ENCODE measurements at regions not wholly inside any gene's neighbourhood (a gene's known extent, or its start where the extent isn't known, plus 50 kb on each side); places are given as distances from the start of the nearest gene placed in this dataset.

DNA sequence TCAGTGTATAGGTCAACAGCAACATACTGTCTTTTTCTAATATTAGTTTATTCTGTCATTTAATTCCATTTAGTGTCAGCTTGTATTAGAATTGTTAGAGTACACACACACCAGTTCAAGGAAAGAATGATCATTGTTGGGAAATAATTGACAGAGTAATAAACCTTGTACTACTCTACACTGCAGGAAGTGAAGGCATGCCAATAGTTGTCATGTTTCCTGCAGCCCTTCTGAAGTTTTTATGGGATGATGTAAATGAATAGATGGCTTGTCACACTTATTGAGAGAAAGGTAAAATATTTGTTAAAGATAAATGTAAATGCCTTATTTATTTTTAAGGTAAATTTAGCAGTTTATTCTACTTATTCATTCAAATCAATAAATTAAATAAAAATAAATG, 306.9 kb upstream of the KLHL1 start:
- TF ChIP-seq, protein P1, sequence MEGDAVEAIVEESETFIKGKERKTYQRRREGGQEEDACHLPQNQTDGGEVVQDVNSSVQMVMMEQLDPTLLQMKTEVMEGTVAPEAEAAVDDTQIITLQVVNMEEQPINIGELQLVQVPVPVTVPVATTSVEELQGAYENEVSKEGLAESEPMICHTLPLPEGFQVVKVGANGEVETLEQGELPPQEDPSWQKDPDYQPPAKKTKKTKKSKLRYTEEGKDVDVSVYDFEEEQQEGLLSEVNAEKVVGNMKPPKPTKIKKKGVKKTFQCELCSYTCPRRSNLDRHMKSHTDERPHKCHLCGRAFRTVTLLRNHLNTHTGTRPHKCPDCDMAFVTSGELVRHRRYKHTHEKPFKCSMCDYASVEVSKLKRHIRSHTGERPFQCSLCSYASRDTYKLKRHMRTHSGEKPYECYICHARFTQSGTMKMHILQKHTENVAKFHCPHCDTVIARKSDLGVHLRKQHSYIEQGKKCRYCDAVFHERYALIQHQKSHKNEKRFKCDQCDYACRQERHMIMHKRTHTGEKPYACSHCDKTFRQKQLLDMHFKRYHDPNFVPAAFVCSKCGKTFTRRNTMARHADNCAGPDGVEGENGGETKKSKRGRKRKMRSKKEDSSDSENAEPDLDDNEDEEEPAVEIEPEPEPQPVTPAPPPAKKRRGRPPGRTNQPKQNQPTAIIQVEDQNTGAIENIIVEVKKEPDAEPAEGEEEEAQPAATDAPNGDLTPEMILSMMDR (IDR thresholded peaks at IDR 0.05) = no peak
- no peak overlapping the region for H3K4me3 ChIP-seq
- no peak overlapping the region for H3K27ac ChIP-seq
- H3K36me3 ChIP-seq (ENCODE audit: insufficient read depth in 1 of 2, low read depth in 1 of 2) = no peaks in the 10 kb centered on the region
- H3K27me3 ChIP-seq (ENCODE audit: insufficient read depth in 3 of 3, low read length in 2 of 3) = no peaks in the 10 kb centered on the region
- DNase-seq (no peak), ATAC-seq (no peak)
- H3K9me3 ChIP-seq = no peaks in the 10 kb centered on the region
- intact Hi-C loops (cut with DNase I) = no loop called here
- no peaks in the 10 kb centered on the region for H3K4me1 ChIP-seq

DNA sequence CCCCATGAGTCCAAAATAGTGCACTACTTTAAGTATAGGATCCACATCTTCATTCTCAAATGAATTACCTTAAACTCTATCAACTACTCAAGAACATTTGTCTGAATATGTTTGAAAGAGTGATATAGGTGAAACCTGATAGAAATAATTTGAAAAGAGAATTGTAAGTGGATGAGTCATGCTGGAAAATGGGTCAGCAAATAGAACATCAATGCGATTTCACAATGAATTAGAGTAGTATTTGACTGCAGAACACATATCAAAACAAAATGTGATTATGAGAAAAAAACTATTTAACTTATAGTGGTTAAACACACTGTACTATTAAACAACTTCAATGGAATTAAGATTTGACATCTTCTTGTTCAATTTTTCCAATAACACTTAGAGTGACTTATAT, 300.6 kb upstream of the KLHL1 start:
- no peak for ATAC-seq
- WGBS, 3 donors = 88 to 95% (median 95%) methylated on average over 1 of the region's 1 CpG
- H3K27ac ChIP-seq = no peak overlapping the region

DNA sequence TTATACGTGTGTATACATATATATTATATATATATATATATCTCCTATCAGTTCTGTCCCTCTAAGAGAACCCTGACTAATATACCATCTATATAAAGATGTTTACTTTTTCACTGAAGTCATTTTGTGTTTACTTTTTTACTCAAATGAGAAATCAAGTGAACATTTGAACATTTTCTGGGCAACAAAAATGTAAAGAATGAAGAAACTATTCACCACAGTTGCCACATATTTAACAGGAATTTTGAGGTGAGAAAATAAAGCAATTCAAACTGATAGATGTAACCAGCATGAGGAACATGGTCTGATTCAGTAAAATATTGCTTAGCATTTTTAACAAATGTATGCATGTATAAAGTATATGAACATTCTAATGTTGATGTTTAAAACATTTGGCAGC, 299.2 kb upstream of the KLHL1 start:
- H3K27me3 ChIP-seq (ENCODE audit: insufficient read depth in 3 of 3, low read length in 2 of 3) = no peaks in the 10 kb centered on the region
- H3K36me3 ChIP-seq (ENCODE audit: insufficient read depth in 1 of 2, low read depth in 1 of 2) = no peaks in the 10 kb centered on the region
- 84 to 93% (median 89%) methylated on average over 1 of the region's 1 CpG for WGBS, 3 donors
- TF ChIP-seq, protein P1 (IDR thresholded peaks at IDR 0.05) = no peak
- intact Hi-C loops (cut with DNase I) = no loop called here
- H3K4me1 ChIP-seq = no peaks in the 10 kb centered on the region
- H3K4me3 ChIP-seq = no peak overlapping the region
- ATAC-seq = no peak
- DNase-seq = no peak
- no peaks in the 10 kb centered on the region for H3K9me3 ChIP-seq
- no peak overlapping the region for H3K27ac ChIP-seq

More for the DNA sequence above, 300.6 kb upstream of the KLHL1 start:
- no peaks in the 10 kb centered on the region for H3K4me1 ChIP-seq
- no peak overlapping the region for H3K4me3 ChIP-seq
- TF ChIP-seq, protein P1 (IDR thresholded peaks at IDR 0.05) = no peak
- H3K36me3 ChIP-seq (ENCODE audit: insufficient read depth in 1 of 2, low read depth in 1 of 2) = no peaks in the 10 kb centered on the region
- intact Hi-C loops (cut with DNase I) = no loop called here
- no peak for DNase-seq
- H3K9me3 ChIP-seq = no peaks in the 10 kb centered on the region
- no peaks in the 10 kb centered on the region for H3K27me3 ChIP-seq (ENCODE audit: insufficient read depth in 3 of 3, low read length in 2 of 3)

DNA sequence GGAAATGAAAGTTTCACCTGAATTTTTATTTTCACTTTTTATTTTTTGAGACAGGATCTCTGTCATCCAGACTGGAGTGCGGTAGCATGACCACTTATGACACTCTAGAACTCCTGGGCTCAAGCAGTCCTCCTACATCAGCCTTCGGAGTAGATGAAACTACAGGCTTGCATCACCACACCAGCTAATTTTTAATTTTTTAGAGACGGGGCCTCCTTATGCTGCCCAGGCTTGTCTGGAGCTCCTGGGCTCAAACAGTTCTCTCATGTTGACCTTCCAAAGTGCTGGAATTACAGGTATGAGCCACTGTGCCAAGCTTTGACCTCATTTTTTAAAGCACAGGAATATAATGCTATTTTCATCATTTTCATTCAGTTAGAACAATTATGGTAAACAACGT, 297.0 kb upstream of the KLHL1 start:
- DNase-seq (no peak), ATAC-seq (no peak)
- intact Hi-C loops (cut with DNase I) = no loop called here
- Histone ChIP-seq H3K4me3 (no peak overlapping the region), H3K4me1 (no peaks in the 10 kb centered on the region), H3K27ac (no peak overlapping the region), H3K9me3 (no peaks in the 10 kb centered on the region), H3K27me3 (ENCODE audit: insufficient read depth in 3 of 3, low read length in 2 of 3) (no peaks in the 10 kb centered on the region), H3K36me3 (ENCODE audit: insufficient read depth in 1 of 2, low read depth in 1 of 2) (no peaks in the 10 kb centered on the region)
- TF ChIP-seq, protein P1 (IDR thresholded peaks at IDR 0.05) = no peak
- WGBS, 3 donors = 79 to 86% (median 80%) methylated on average over 4 of the region's 4 CpGs

DNA sequence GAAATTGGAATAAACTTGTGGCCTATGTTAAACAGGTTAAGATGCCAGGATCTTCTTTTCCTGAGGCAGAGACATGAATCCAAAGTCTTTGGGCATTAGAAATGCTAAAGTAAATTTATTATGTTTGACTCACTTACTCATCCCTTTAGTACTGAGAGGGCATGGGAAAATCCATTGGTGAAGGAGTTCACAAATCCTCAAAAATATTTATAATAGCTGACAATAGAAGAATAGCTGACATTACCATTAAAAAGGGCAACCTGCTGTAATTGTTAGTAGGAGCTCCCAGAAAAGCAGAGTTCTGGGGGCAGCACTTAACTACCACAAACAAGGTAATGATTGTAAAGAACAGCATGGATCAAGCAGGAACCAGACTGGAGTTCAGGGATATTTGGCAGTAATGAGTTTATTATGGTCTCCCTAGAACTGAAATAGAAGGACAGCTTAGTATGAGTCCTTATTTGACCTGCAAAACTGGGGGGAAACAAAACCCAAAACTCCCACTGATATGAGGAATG, 285.8 kb upstream of the KLHL1 start:
- no peaks in the 10 kb centered on the region for H3K36me3 ChIP-seq (ENCODE audit: insufficient read depth in 1 of 2, low read depth in 1 of 2)
- TF ChIP-seq, protein P1 (IDR thresholded peaks at IDR 0.05) = no peak
- no peak for ATAC-seq

More for the DNA sequence above, 285.8 kb upstream of the KLHL1 start:
- no peaks in the 10 kb centered on the region for H3K4me1 ChIP-seq
- no peaks in the 10 kb centered on the region for H3K9me3 ChIP-seq
- H3K4me3 ChIP-seq = no peak overlapping the region
- DNase-seq = no peak
- intact Hi-C loops (cut with DNase I) = no loop called here
- H3K27me3 ChIP-seq (ENCODE audit: insufficient read depth in 3 of 3, low read length in 2 of 3) = no peaks in the 10 kb centered on the region
- no peak overlapping the region for H3K27ac ChIP-seq
